Aorta (tissue), 5 donors: ENCODE measurements at regions not wholly inside any gene's neighbourhood (a gene's known extent, or its start where the extent isn't known, plus 50 kb on each side); places are given as distances from the start of the nearest gene placed in this dataset.

Source experiments
- ATAC-seq: fragments of 200-7000 bp; cut with Tn5 transposase; one replicate; pipeline ENCODE4 v1.9.1; 2022; ENCODE audit warnings: moderate library complexity; ENCODE audit not compliant: low FRiP score
- DNase-seq, 2 donors: peaks; one replicate each; pipeline ENCODE4 v3.0.0-alpha.2; 2020
- H3K27ac ChIP-seq, 2 donors: one replicate each; pipeline ENCODE4 v1.5.1; 2013; ENCODE audit warnings: low read length in 2 of 2, mild to moderate bottlenecking in 2 of 2, moderate library complexity in 2 of 2, control low read depth in 1 of 2, inconsistent platforms in 1 of 2, low read depth in 1 of 2
- H3K27me3 ChIP-seq, 2 donors: one replicate each; pipeline ENCODE4 v1.6.1; 2013; ENCODE audit warnings: control low read depth in 1 of 2, low read length in 1 of 2, mild to moderate bottlenecking in 1 of 2, moderate library complexity in 1 of 2; ENCODE audit not compliant: insufficient read depth in 2 of 2, control insufficient read depth in 1 of 2
- H3K36me3 ChIP-seq, 2 donors: one replicate each; pipeline ENCODE4 v1.6.1; 2013; ENCODE audit warnings: control low read depth in 1 of 2, low read length in 1 of 2, mild to moderate bottlenecking in 1 of 2; ENCODE audit not compliant: insufficient read depth in 2 of 2, control insufficient read depth in 1 of 2
- H3K4me1 ChIP-seq, 2 donors: one replicate each; pipeline ENCODE4 v1.6.1; 2013; ENCODE audit warnings: low read length in 2 of 2, control low read depth in 1 of 2, mild to moderate bottlenecking in 1 of 2, moderate library complexity in 1 of 2; ENCODE audit not compliant: insufficient read depth in 2 of 2, control insufficient read depth in 1 of 2
- H3K4me3 ChIP-seq, 2 donors: one replicate each; pipeline ENCODE4 v1.5.1; 2013; ENCODE audit warnings: low read length in 2 of 2, control low read depth in 1 of 2, mild to moderate bottlenecking in 1 of 2
- H3K9me3 ChIP-seq: one replicate; pipeline ENCODE4 v1.6.1; 2013; ENCODE audit warnings: mild to moderate bottlenecking, low read length; ENCODE audit not compliant: control insufficient read depth
- WGBS, 2 donors: extraction: QIAGEN DNeasy Blood & Tissue Kit; methylation state at CpG; one replicate each; pipeline ENCODE4 v1.1.7; 2013; 5-methylcytosine and 5-hydroxymethylcytosine counted together
- intact Hi-C, 2 donors: fragments of 100-400 bp; cut with DNase I; formaldehyde crosslinking; loops; one replicate each; pipeline versions ENCODE4 v1.14.2 to v1.15.0; 2022
- donor health status: healthy with polysubstance abuse.
- donor health status: Bipolar disorder and iron deficiency.
- donor health status: DM: no; HTN: no; CAD: no.
- donor health status: DM: no; HTN: no; CAD: no.
- donor health status: DM: yes; HTN: yes; CAD: no.

- WGBS, 2 donors = 78% methylated on average over 6 of the region's 6 CpGs
- peaks cover 1% of the 10 kb centered on the region for H3K9me3 ChIP-seq
- H3K4me3 ChIP-seq = no peak overlapping the region
- DNase-seq (no peak), ATAC-seq (no peak)
- no peaks in the 10 kb centered on the region for H3K27me3 ChIP-seq
- H3K36me3 ChIP-seq = no peaks in the 10 kb centered on the region
- peaks cover 0 to 1% of the 10 kb centered on the region in 2 donors for H3K4me1 ChIP-seq
- no peak overlapping the region for H3K27ac ChIP-seq
- intact Hi-C loops = no loop called here
Measured at GRCh38 chr13:107078229-107078765, 510.4 kb upstream of the ARGLU1 start.

DNA sequence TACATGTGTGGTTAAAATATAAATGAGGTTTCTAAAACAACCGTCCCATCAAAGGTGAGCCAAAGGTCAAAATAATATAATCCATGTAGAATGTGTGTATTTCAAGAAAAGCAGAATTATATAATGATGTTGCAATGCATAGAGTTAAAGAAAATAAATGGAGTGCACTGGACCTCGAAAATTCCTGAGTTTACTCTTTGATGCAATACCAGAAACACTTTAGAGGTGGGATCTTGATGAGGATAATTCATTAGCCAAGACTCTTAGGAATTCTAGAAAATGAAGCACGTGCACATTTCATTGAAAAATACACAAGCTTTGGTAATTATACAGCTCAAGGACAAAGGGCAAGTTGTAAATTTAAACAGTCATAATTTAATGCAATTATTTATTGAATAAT is 508.9 kb upstream of the ARGLU1 start:
- Histone ChIP-seq H3K27ac (no peak overlapping the region), H3K36me3 (no peaks in the 10 kb centered on the region), H3K4me3 (no peak overlapping the region), H3K4me1 (no peaks in the 10 kb centered on the region), H3K9me3 (peaks cover 1% of the 10 kb centered on the region), H3K27me3 (no peaks in the 10 kb centered on the region)
- 63 to 73% methylated on average over 3 of the region's 3 CpGs for WGBS, 2 donors
- intact Hi-C loops = no loop called here
- DNase-seq (no peak), ATAC-seq (no peak)

DNA sequence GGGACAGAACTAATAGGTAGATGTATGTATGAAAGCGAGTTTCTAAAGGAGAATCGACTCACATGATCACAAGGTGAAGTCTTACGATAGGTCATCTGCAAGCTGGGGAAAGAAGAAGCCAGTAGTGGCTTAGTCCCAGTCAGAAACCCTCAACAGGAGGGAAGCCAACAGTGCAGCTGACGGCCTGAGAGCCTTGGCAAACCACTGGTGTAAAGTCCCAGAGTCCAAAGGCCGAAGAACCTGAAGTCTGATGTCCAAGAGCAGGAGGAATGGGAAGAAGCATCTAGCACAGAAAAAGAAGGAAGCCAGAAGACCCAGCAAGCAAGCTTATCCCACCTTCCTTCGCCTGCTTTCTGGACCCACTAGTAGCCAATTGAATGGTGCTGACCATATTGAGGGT is 507.6 kb upstream of the ARGLU1 start:
- WGBS, 2 donors = 95 to 97% methylated on average over 6 of the region's 6 CpGs
- intact Hi-C loops = no loop called here
- H3K9me3 ChIP-seq = peaks cover 1% of the 10 kb centered on the region

DNA sequence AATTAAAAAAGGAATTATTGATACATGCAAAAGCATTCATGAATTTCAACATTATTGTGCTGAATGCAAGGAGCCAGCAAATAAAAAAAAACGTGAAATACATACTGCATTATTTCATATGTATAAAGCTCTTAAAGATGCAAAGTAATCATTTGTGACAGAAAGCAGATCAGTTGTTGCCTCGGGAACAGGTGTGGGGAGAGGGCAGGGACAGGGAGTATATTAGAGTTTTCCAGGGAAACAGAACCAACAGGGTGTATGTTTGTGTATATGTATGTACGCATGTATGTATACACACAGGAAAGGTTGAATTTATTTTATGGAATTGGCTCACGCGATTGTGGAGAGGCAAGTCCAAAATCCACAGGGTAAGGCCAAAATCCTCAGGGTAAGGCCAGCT is 502.9 kb upstream of the ARGLU1 start:
- 67 to 79% methylated on average over 5 of the region's 5 CpGs for WGBS, 2 donors
- no peak for DNase-seq
- H3K36me3 ChIP-seq = no peaks in the 10 kb centered on the region
- H3K27me3 ChIP-seq = no peaks in the 10 kb centered on the region
- peaks cover 1% of the 10 kb centered on the region for H3K9me3 ChIP-seq
- no peaks in the 10 kb centered on the region for H3K4me1 ChIP-seq
- H3K27ac ChIP-seq = no peak overlapping the region
- no peak for ATAC-seq
- intact Hi-C loops = no loop called here
- no peak overlapping the region for H3K4me3 ChIP-seq

More for the DNA sequence above, 507.6 kb upstream of the ARGLU1 start:
- Histone ChIP-seq H3K4me1 (no peaks in the 10 kb centered on the region), H3K27ac (no peak overlapping the region), H3K4me3 (no peak overlapping the region), H3K27me3 (no peaks in the 10 kb centered on the region), H3K36me3 (no peaks in the 10 kb centered on the region)
- DNase-seq (no peak), ATAC-seq (no peak)

DNA sequence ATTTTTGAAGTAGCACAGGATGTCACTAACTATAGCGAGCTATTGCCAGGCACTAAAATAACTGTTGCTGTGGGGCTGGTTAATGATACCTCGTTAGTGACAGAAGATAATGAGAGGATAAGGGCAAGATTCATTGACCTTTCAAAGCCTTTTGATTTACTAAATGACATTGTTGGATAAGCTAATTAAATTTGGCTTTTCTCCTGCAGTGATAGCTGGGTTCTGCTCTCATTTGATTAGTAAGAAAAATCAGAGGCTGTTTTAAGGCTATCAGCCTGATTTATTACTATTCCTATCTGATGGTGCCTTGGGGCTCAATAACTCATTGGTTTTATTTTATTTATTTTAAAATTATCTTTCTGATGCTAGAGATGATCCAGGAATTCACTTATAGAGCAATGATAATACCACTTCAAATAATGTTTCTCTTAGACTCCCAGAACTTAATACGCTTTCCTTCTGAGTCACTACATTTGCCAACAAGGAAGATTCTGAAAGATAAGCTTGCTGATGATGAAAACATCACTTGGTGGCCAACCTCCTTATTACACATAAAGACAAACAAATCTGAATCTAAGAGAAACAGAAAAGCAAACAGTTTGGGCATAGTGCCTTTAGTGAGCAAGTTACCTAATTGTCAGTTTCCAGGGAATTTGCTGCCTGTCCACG is 501.3 kb upstream of the ARGLU1 start:
- ATAC-seq = no peak
- DNase-seq = no peak

DNA sequence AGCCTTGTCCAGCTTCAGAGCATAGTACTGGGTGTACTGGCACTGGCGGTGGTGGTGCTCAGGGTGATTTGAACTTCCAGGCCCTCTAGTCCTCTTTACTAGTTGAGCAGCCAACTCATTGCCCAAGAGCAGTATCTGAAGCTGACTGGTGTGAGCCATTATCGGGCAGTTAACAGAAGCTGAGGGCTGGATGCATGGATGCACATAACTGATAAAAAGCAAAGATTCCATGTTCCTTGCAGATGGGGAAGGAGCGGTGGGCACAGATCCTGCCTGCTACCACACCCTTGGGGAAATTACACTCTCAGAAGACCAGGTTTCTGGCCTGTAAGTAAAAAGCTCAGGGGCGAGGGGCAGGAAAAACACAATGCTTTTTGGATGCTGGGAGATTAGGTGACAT is 499.4 kb upstream of the ARGLU1 start:
- ATAC-seq = no peak
- no peaks in the 10 kb centered on the region for H3K36me3 ChIP-seq
- no peaks in the 10 kb centered on the region for H3K9me3 ChIP-seq
- intact Hi-C loops = no loop called here
- 94 to 96% methylated on average over 4 of the region's 4 CpGs for WGBS, 2 donors
- H3K27ac ChIP-seq = no peak overlapping the region
- DNase-seq = no peak
- no peaks in the 10 kb centered on the region for H3K27me3 ChIP-seq
- H3K4me1 ChIP-seq = no peaks in the 10 kb centered on the region
- no peak overlapping the region for H3K4me3 ChIP-seq

More for the DNA sequence above, 501.3 kb upstream of the ARGLU1 start:
- Histone ChIP-seq H3K9me3 (no peaks in the 10 kb centered on the region), H3K4me3 (no peak overlapping the region), H3K27ac (no peak overlapping the region), H3K4me1 (no peaks in the 10 kb centered on the region), H3K36me3 (no peaks in the 10 kb centered on the region), H3K27me3 (no peaks in the 10 kb centered on the region)
- intact Hi-C loops = no loop called here
- 79 to 85% methylated on average over 4 of the region's 4 CpGs for WGBS, 2 donors

DNA sequence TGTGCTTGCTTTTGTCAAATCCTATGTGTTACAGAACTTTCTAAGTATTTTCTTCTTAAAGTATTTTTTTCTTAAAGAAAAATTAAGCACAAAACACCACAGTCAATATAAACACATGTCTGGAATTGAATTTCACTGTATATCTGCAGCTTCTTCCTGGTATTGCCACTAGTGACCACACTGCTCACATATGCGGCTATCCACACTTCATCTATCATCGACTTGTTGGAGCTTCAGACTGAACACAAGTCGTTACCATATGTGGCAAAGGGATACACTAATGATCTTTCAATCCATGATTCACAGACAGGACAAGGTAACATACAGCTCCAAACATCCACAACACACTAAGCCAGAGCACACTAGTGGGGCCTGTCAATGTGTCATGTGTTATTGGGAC is 498.4 kb upstream of the ARGLU1 start:
- intact Hi-C loops = no loop called here
- Histone ChIP-seq H3K36me3 (no peaks in the 10 kb centered on the region), H3K27ac (no peak overlapping the region), H3K27me3 (no peaks in the 10 kb centered on the region), H3K4me3 (no peak overlapping the region), H3K9me3 (no peaks in the 10 kb centered on the region), H3K4me1 (no peaks in the 10 kb centered on the region)
- WGBS, 2 donors = 86% methylated on average over 3 of the region's 3 CpGs
- DNase-seq (no peak), ATAC-seq (no peak)

- Histone ChIP-seq H3K4me1 (no peaks in the 10 kb centered on the region), H3K27me3 (no peaks in the 10 kb centered on the region), H3K27ac (no peak overlapping the region), H3K9me3 (no peaks in the 10 kb centered on the region), H3K4me3 (no peak overlapping the region), H3K36me3 (no peaks in the 10 kb centered on the region)
- 92% methylated on average over 3 of the region's 3 CpGs for WGBS, 2 donors
- intact Hi-C loops = no loop called here
- DNase-seq = no peak
- no peak for ATAC-seq
Measured at GRCh38 chr13:107065036-107065435, 497.1 kb upstream of the ARGLU1 start.

DNA sequence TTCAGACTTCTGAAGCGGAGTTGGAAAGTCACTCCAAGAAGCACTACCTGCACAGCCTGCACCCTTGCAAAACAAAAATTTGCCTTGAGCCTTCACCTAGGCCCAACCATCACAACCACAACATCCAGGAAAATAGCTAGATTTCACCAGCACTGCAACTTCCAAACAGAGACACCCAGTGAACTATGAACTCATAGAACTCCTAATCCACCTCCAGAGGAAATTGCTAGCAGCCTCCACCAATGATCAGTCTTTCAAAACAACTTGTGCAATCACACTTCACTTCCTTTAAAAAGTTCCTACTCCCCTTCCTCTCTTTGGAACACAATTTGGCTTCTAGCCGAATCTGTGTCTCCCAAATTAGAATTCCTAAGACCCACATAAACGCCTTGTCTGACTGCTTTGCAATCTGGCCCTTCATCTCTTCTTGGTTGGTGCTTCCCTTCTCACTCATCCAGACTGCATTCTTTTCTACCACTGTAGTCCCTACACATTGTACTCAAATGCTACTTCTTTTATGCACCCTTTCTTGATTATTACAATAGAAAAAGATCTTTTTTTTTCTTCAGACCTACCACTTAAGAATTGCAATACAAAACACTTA is 489.2 kb upstream of the ARGLU1 start:
- Histone ChIP-seq H3K36me3 (no peaks in the 10 kb centered on the region), H3K9me3 (no peaks in the 10 kb centered on the region), H3K4me3 (no peak overlapping the region), H3K27me3 (no peaks in the 10 kb centered on the region), H3K27ac (no peak overlapping the region), H3K4me1 (no peaks in the 10 kb centered on the region)
- intact Hi-C loops = no loop called here
- no peak for ATAC-seq
- 41 to 72% methylated on average over 3 of the region's 3 CpGs for WGBS, 2 donors
- DNase-seq = no peak
